ENCODE measurements at regions not wholly inside any gene's neighbourhood (a gene's known extent, or its start where the extent isn't known, plus 50 kb on each side); places are given as distances from the start of the nearest gene placed in this dataset.

- H3K4me1 ChIP-seq (ENCODE audit: control insufficient read depth, insufficient read depth, low read length), result no peaks in the 10 kb centered on the region
- no peaks in the 10 kb centered on the region for H3K9me3 ChIP-seq (ENCODE audit: control insufficient read depth, insufficient read depth, low read depth, low read length)
- no peaks in the 10 kb centered on the region for H3K36me3 ChIP-seq (ENCODE audit: control insufficient read depth, insufficient read depth, low read length)
- no peak overlapping the region for H3K4me3 ChIP-seq (ENCODE audit: low read depth, low read length)
- no peak overlapping the region for H3K9ac ChIP-seq (ENCODE audit: low read length)
- H3K27ac ChIP-seq (ENCODE audit: low read depth, low read length), result no peak overlapping the region
- H3K27me3 ChIP-seq (ENCODE audit: control insufficient read depth, insufficient read depth, low read length), result no peaks in the 10 kb centered on the region
Observed at GRCh38 chr13:109881961-109882558, 95.7 kb upstream of the IRS2 start.

GRCh38 chr13:109881347-109881725 is 95.0 kb upstream of the IRS2 start:
- H3K9me3 ChIP-seq (ENCODE audit: control insufficient read depth, insufficient read depth, low read depth, low read length), result no peaks in the 10 kb centered on the region
- H3K36me3 ChIP-seq (ENCODE audit: control insufficient read depth, insufficient read depth, low read length), result no peaks in the 10 kb centered on the region
- H3K4me1 ChIP-seq (ENCODE audit: control insufficient read depth, insufficient read depth, low read length), result no peaks in the 10 kb centered on the region
- no peak overlapping the region for H3K9ac ChIP-seq (ENCODE audit: low read length)
- no peak overlapping the region for H3K4me3 ChIP-seq (ENCODE audit: low read depth, low read length)
- no peaks in the 10 kb centered on the region for H3K27me3 ChIP-seq (ENCODE audit: control insufficient read depth, insufficient read depth, low read length)
- no peak overlapping the region for H3K27ac ChIP-seq (ENCODE audit: low read depth, low read length)

GRCh38 chr13:109880371-109881346 is 94.3 kb upstream of the IRS2 start:
- no peak overlapping the region for H3K27ac ChIP-seq (ENCODE audit: low read depth, low read length)
- no peaks in the 10 kb centered on the region for H3K4me1 ChIP-seq (ENCODE audit: control insufficient read depth, insufficient read depth, low read length)
- H3K27me3 ChIP-seq (ENCODE audit: control insufficient read depth, insufficient read depth, low read length), result no peaks in the 10 kb centered on the region
- no peaks in the 10 kb centered on the region for H3K36me3 ChIP-seq (ENCODE audit: control insufficient read depth, insufficient read depth, low read length)
- H3K9ac ChIP-seq (ENCODE audit: low read length), result no peak overlapping the region
- H3K9me3 ChIP-seq (ENCODE audit: control insufficient read depth, insufficient read depth, low read depth, low read length), result no peaks in the 10 kb centered on the region
- H3K4me3 ChIP-seq (ENCODE audit: low read depth, low read length), result no peak overlapping the region

- Histone ChIP-seq H3K36me3 (ENCODE audit: control insufficient read depth, insufficient read depth, low read length) (no peaks in the 10 kb centered on the region), H3K27me3 (ENCODE audit: control insufficient read depth, insufficient read depth, low read length) (no peaks in the 10 kb centered on the region)
Observed at GRCh38 chr13:109879338-109879737, 93.0 kb upstream of the IRS2 start.

GRCh38 chr13:109877809-109878208 is 91.4 kb upstream of the IRS2 start:
- Histone ChIP-seq H3K27me3 (ENCODE audit: control insufficient read depth, insufficient read depth, low read length) (no peaks in the 10 kb centered on the region), H3K9me3 (ENCODE audit: control insufficient read depth, insufficient read depth, low read depth, low read length) (no peaks in the 10 kb centered on the region), H3K4me3 (ENCODE audit: low read depth, low read length) (no peak overlapping the region)

More at GRCh38 chr13:109879338-109879737, 93.0 kb upstream of the IRS2 start:
- no peak overlapping the region for H3K27ac ChIP-seq (ENCODE audit: low read depth, low read length)
- no peak overlapping the region for H3K9ac ChIP-seq (ENCODE audit: low read length)
- no peak overlapping the region for H3K4me3 ChIP-seq (ENCODE audit: low read depth, low read length)
- no peaks in the 10 kb centered on the region for H3K4me1 ChIP-seq (ENCODE audit: control insufficient read depth, insufficient read depth, low read length)
- no peaks in the 10 kb centered on the region for H3K9me3 ChIP-seq (ENCODE audit: control insufficient read depth, insufficient read depth, low read depth, low read length)

GRCh38 chr13:109875746-109876145 is 89.4 kb upstream of the IRS2 start:
- H3K9me3 ChIP-seq (ENCODE audit: control insufficient read depth, insufficient read depth, low read depth, low read length), result no peaks in the 10 kb centered on the region
- no peak overlapping the region for H3K4me3 ChIP-seq (ENCODE audit: low read depth, low read length)
- no peak overlapping the region for H3K9ac ChIP-seq (ENCODE audit: low read length)
- H3K27me3 ChIP-seq (ENCODE audit: control insufficient read depth, insufficient read depth, low read length), result no peaks in the 10 kb centered on the region
- no peaks in the 10 kb centered on the region for H3K36me3 ChIP-seq (ENCODE audit: control insufficient read depth, insufficient read depth, low read length)
- H3K27ac ChIP-seq (ENCODE audit: low read depth, low read length), result no peak overlapping the region
- H3K4me1 ChIP-seq (ENCODE audit: control insufficient read depth, insufficient read depth, low read length), result 0 out of 2 replicates have a peak, but pooled peaks cover 4% of the 10 kb centered on the region

More at GRCh38 chr13:109877809-109878208, 91.4 kb upstream of the IRS2 start:
- Histone ChIP-seq H3K4me1 (ENCODE audit: control insufficient read depth, insufficient read depth, low read length) (0 out of 2 replicates have a peak, but pooled peaks cover 4% of the 10 kb centered on the region), H3K36me3 (ENCODE audit: control insufficient read depth, insufficient read depth, low read length) (no peaks in the 10 kb centered on the region), H3K27ac (ENCODE audit: low read depth, low read length) (no peak overlapping the region), H3K9ac (ENCODE audit: low read length) (no peak overlapping the region)

- H3K9me3 ChIP-seq (ENCODE audit: control insufficient read depth, insufficient read depth, low read depth, low read length), result no peaks in the 10 kb centered on the region
- H3K27ac ChIP-seq (ENCODE audit: low read depth, low read length), result no peak overlapping the region
- 0 out of 2 replicates have a peak, but pooled peaks cover 4% of the 10 kb centered on the region for H3K4me1 ChIP-seq (ENCODE audit: control insufficient read depth, insufficient read depth, low read length)
- H3K9ac ChIP-seq (ENCODE audit: low read length), result no peak overlapping the region
- no peaks in the 10 kb centered on the region for H3K27me3 ChIP-seq (ENCODE audit: control insufficient read depth, insufficient read depth, low read length)
- no peak overlapping the region for H3K4me3 ChIP-seq (ENCODE audit: low read depth, low read length)
- H3K36me3 ChIP-seq (ENCODE audit: control insufficient read depth, insufficient read depth, low read length), result no peaks in the 10 kb centered on the region
Observed at GRCh38 chr13:109874484-109875454, 88.4 kb upstream of the IRS2 start.

- 0 out of 2 replicates have a peak, but pooled peaks cover 4% of the 10 kb centered on the region for H3K4me1 ChIP-seq (ENCODE audit: control insufficient read depth, insufficient read depth, low read length)
- no peak overlapping the region for H3K27ac ChIP-seq (ENCODE audit: low read depth, low read length)
- H3K27me3 ChIP-seq (ENCODE audit: control insufficient read depth, insufficient read depth, low read length), result no peaks in the 10 kb centered on the region
- H3K9me3 ChIP-seq (ENCODE audit: control insufficient read depth, insufficient read depth, low read depth, low read length), result no peaks in the 10 kb centered on the region
- no peak overlapping the region for H3K9ac ChIP-seq (ENCODE audit: low read length)
- no peak overlapping the region for H3K4me3 ChIP-seq (ENCODE audit: low read depth, low read length)
- H3K36me3 ChIP-seq (ENCODE audit: control insufficient read depth, insufficient read depth, low read length), result no peaks in the 10 kb centered on the region
Observed at GRCh38 chr13:109873351-109874123, 87.2 kb upstream of the IRS2 start.

- no peak overlapping the region for H3K4me3 ChIP-seq (ENCODE audit: low read depth, low read length)
- H3K9ac ChIP-seq (ENCODE audit: low read length), result no peak overlapping the region
- H3K27ac ChIP-seq (ENCODE audit: low read depth, low read length), result no peak overlapping the region
- H3K4me1 ChIP-seq (ENCODE audit: control insufficient read depth, insufficient read depth, low read length), result 0 out of 2 replicates have a peak, but pooled peaks cover 4% of the 10 kb centered on the region
- H3K27me3 ChIP-seq (ENCODE audit: control insufficient read depth, insufficient read depth, low read length), result no peaks in the 10 kb centered on the region
- H3K36me3 ChIP-seq (ENCODE audit: control insufficient read depth, insufficient read depth, low read length), result no peaks in the 10 kb centered on the region
- no peaks in the 10 kb centered on the region for H3K9me3 ChIP-seq (ENCODE audit: control insufficient read depth, insufficient read depth, low read depth, low read length)
Observed at GRCh38 chr13:109872864-109873263, 86.5 kb upstream of the IRS2 start.

Data from HUES6 (cell line).